Heart right ventricle (tissue), 16 donors: ENCODE measurements at regions not wholly inside any gene's neighbourhood (a gene's known extent, or its start where the extent isn't known, plus 50 kb on each side); places are given as distances from the start of the nearest gene placed in this dataset.

Experiments used
- ATAC-seq, 8 donors: fragments of 200-7000 bp; cut with Tn5 transposase; one replicate each; pipeline ENCODE4 v1.9.1; 2020; ENCODE audit warnings: mild to moderate bottlenecking in 8 of 8, moderate library complexity in 8 of 8, moderate number of reproducible peaks in 1 of 8
- DNase-seq, 2 donors: peaks; one replicate each; pipeline ENCODE4 v3.0.0-alpha.2; 2020
- H3K27ac ChIP-seq, 10 donors: fragments of 200-600 bp; sonication (generic) in 2 of 10; one replicate each; pipeline versions ENCODE4 v1.5.0 to v1.8.0; 2020 to 2022; ENCODE audit warnings: mild to moderate bottlenecking in 3 of 10
- H3K27me3 ChIP-seq, 7 donors: fragments of 200-600 bp; one replicate each; pipeline ENCODE4 v1.8.0; 2021 to 2022; ENCODE audit warnings: mild to moderate bottlenecking in 2 of 7
- H3K36me3 ChIP-seq, 9 donors: fragments of 200-600 bp; sonication (generic) in 1 of 9; one replicate each; pipeline versions ENCODE4 v1.5.0 to v1.8.0; 2020 to 2022; ENCODE audit warnings: mild to moderate bottlenecking in 2 of 9
- H3K4me1 ChIP-seq, 9 donors: fragments of 200-600 bp; sonication (generic) in 1 of 9; one replicate each; pipeline versions ENCODE4 v1.5.0 to v1.8.0; 2020 to 2022; ENCODE audit warnings: mild to moderate bottlenecking in 4 of 9
- H3K4me3 ChIP-seq, 10 donors: fragments of 200-600 bp; sonication (generic) in 2 of 10; one replicate each; pipeline versions ENCODE4 v1.5.0 to v1.8.0; 2020 to 2022; ENCODE audit warnings: mild to moderate bottlenecking in 7 of 10, moderate library complexity in 2 of 10
- H3K9me3 ChIP-seq, 11 donors: fragments of 200-600 bp in 10 of 11; sonication (generic) in 2 of 11; one replicate each; pipeline versions ENCODE4 v1.5.0 to v1.8.0; 2013 to 2022; ENCODE audit warnings: mild to moderate bottlenecking in 2 of 11, control low read depth in 1 of 11, moderate library complexity in 1 of 11
- CTCF ChIP-seq, 9 donors: fragments of 200-600 bp; sonication (generic) in 2 of 9; IDR thresholded peaks; one replicate each; pipeline versions ENCODE4 v1.5.0 to v1.8.0; 2021 to 2022; ENCODE audit warnings: antibody characterized with exemption in 9 of 9, mild to moderate bottlenecking in 5 of 9, moderate library complexity in 1 of 9
- WGBS, 2 donors: extraction: QIAGEN DNeasy Blood & Tissue Kit; methylation state at CpG; one replicate each; pipeline ENCODE4 v1.1.7; 2013; ENCODE audit warnings: inconsistent platforms in 1 of 2; 5-methylcytosine and 5-hydroxymethylcytosine counted together
- intact Hi-C, 10 donors: fragments of 100-400 bp; cut with DNase I; formaldehyde crosslinking; loops; one replicate each; pipeline versions ENCODE4 v1.11.1 to v1.14.2; 2022
- donor health status: Arrhythmogenic right ventricular cardiomyopathy.
- donor health status: ischemic (EF 13 %, LVEDD 7.1; RV severe dilation, severe dysfunction).
- donor health status: healthy with polysubstance abuse.
- donor health status: DM: no; HTN: yes; CAD: no.
- donor health status: DM: no; HTN: no; CAD: no.
- donor health status: ischemic (EF 25% LVEDD 6.9; RV normal size, moderate dysfunction).
- donor health status: ischemic (EF 25% LVEDD 5.7; RV mildly dilated, moderate dysfunction).
- donor health status: healthy.
- donor health status: DM: yes; HTN: yes; CAD: no.
- donor health status: Ischemic cardiomyopathy.
- donor health status: ischemic (EF 35%, LVEDD 5.7; RV mildly dilated, moderate dysfunction).
- donor health status: nonischemic (EF 11% LVEDD 7.7; RV severe dilation, severe dysfunction).
- donor health status: DM: yes; HTN: yes; CAD: no.
- donor health status: PGD.
- donor health status: ischemic (EF 29% LVEDD 5.4; RV normal size, mild dysfunction).
- donor health status: nonischemic (EF 23%, LVEDD 6.1; RV moderate dilation, normal function).

- Histone ChIP-seq H3K9me3 (peaks cover 0 to 30% (median 14%) of the 10 kb centered on the region in 11 donors), H3K4me3 (no peak overlapping the region), H3K4me1 (no peaks in the 10 kb centered on the region), H3K27me3 (peaks cover 0 to 7% (median 0%) of the 10 kb centered on the region in 7 donors), H3K27ac (no peak overlapping the region), H3K36me3 (no peaks in the 10 kb centered on the region)
- TF ChIP-seq CTCF (IDR thresholded peaks at IDR 0.05) = no peak
- ATAC-seq = no peak
- intact Hi-C loops = no loop called here
- 71 to 73% methylated on average over 5 of the region's 5 CpGs for WGBS, 2 donors
- DNase-seq = no peak
Measured at GRCh38 chr6:106897580-106897979, 76.9 kb downstream of the CD24 start.

- WGBS, 2 donors = 70 to 72% methylated on average over 5 of the region's 5 CpGs
- Histone ChIP-seq H3K36me3 (no peaks in the 10 kb centered on the region), H3K27ac (no peak overlapping the region), H3K4me3 (no peak overlapping the region), H3K4me1 (no peaks in the 10 kb centered on the region), H3K27me3 (peaks cover 0 to 12% (median 0%) of the 10 kb centered on the region in 7 donors), H3K9me3 (peaks cover 0 to 13% (median 2%) of the 10 kb centered on the region in 11 donors)
- ATAC-seq (no peak), DNase-seq (no peak)
- no peak for TF ChIP-seq CTCF (IDR thresholded peaks at IDR 0.05)
- intact Hi-C loops = no loop called here
Measured at GRCh38 chr6:106895703-106896040, 78.9 kb downstream of the CD24 start.

- TF ChIP-seq CTCF (IDR thresholded peaks at IDR 0.05) = no peak
- WGBS, 2 donors = 87 to 88% methylated on average over 6 of the region's 6 CpGs
- intact Hi-C loops = no loop called here
- H3K4me3 ChIP-seq = no peak overlapping the region
- H3K4me1 ChIP-seq = no peaks in the 10 kb centered on the region
- H3K36me3 ChIP-seq = no peaks in the 10 kb centered on the region
- DNase-seq = no peak
- peaks cover 0 to 8% (median 0%) of the 10 kb centered on the region in 11 donors for H3K9me3 ChIP-seq
- no peak overlapping the region for H3K27ac ChIP-seq
- ATAC-seq = no peak
- H3K27me3 ChIP-seq = peaks cover 0 to 16% (median 0%) of the 10 kb centered on the region in 7 donors
Measured at GRCh38 chr6:106894978-106895702, 79.4 kb downstream of the CD24 start.

GRCh38 chr6:106892186-106892585 is 82.3 kb downstream of the CD24 start:
- DNase-seq = no peak
- no peak overlapping the region for H3K4me3 ChIP-seq
- H3K36me3 ChIP-seq = no peaks in the 10 kb centered on the region
- ATAC-seq = no peak
- intact Hi-C loops = no loop called here
- no peaks in the 10 kb centered on the region for H3K9me3 ChIP-seq
- no peak for TF ChIP-seq CTCF (IDR thresholded peaks at IDR 0.05)
- WGBS, 2 donors = 93 to 98% methylated on average over 5 of the region's 5 CpGs
- peaks cover 0 to 21% (median 0%) of the 10 kb centered on the region in 7 donors for H3K27me3 ChIP-seq
- no peaks in the 10 kb centered on the region for H3K4me1 ChIP-seq
- no peak overlapping the region for H3K27ac ChIP-seq
